Ovary (tissue), 3 donors: ENCODE measurements at regions not wholly inside any gene's neighbourhood (a gene's known extent, or its start where the extent isn't known, plus 50 kb on each side); places are given as distances from the start of the nearest gene placed in this dataset.

Source experiments
- EP300 ChIP-seq: sonication (generic); formaldehyde crosslinking; IDR thresholded peaks from one replicate; pipeline ENCODE4 v1.6.1; 2017; ENCODE audit warnings: antibody characterized with exemption
- POLR2A ChIP-seq: fragments of 450-650 bp; IDR thresholded peaks from one replicate; pipeline ENCODE4 v1.6.1; 2017; ENCODE audit warnings: antibody characterized with exemption, mild to moderate bottlenecking, moderate library complexity
- TF ChIP-seq, protein P1 (sequence below), 3 donors: fragments of 450-650 bp in 2 of 3; fragments of 200-600 bp in 1 of 3; IDR thresholded peaks; one replicate each; pipeline versions ENCODE4 v1.5.1 to v1.8.0; 2016 to 2022; ENCODE audit warnings: antibody characterized with exemption in 3 of 3, mild to moderate bottlenecking in 1 of 3
- donor health status: DM: no; HTN: no; CAD: no.

DNA sequence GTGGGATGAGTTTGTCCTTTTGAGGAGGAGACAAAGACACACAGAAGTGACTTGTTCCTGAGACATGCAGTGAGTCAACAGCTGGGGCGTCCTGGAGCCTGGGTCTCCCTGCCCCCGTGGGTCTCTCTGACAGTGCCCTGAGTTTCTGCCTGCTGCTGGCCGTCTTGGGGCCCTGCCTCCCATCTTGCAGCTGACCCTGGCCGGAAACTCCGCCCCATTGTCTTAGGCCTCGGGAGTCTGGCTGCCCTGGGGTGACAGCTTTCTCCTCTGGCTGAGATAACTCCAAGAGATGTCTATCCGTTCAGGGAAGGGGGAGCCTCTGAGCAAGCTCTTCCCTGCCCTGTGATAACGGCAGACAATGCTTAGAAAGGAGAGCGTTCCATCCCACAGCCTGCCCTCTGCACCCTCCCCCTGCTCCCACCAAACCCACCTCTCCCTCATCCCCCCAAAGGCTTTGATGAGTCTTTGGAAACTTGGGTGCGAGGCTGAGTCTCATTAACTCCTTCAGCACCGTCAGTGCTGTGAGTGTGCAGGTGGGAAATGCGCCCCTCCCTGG, 69.5 kb upstream of the PODXL start:
- TF ChIP-seq, protein P1, sequence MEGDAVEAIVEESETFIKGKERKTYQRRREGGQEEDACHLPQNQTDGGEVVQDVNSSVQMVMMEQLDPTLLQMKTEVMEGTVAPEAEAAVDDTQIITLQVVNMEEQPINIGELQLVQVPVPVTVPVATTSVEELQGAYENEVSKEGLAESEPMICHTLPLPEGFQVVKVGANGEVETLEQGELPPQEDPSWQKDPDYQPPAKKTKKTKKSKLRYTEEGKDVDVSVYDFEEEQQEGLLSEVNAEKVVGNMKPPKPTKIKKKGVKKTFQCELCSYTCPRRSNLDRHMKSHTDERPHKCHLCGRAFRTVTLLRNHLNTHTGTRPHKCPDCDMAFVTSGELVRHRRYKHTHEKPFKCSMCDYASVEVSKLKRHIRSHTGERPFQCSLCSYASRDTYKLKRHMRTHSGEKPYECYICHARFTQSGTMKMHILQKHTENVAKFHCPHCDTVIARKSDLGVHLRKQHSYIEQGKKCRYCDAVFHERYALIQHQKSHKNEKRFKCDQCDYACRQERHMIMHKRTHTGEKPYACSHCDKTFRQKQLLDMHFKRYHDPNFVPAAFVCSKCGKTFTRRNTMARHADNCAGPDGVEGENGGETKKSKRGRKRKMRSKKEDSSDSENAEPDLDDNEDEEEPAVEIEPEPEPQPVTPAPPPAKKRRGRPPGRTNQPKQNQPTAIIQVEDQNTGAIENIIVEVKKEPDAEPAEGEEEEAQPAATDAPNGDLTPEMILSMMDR (IDR thresholded peaks at IDR 0.05), result no peak
- no peak for TF ChIP-seq POLR2A
- no peak for TF ChIP-seq EP300
